ENCODE measurements at regions not wholly inside any gene's neighbourhood (a gene's known extent, or its start where the extent isn't known, plus 50 kb on each side); places are given as distances from the start of the nearest gene placed in this dataset.

DNA sequence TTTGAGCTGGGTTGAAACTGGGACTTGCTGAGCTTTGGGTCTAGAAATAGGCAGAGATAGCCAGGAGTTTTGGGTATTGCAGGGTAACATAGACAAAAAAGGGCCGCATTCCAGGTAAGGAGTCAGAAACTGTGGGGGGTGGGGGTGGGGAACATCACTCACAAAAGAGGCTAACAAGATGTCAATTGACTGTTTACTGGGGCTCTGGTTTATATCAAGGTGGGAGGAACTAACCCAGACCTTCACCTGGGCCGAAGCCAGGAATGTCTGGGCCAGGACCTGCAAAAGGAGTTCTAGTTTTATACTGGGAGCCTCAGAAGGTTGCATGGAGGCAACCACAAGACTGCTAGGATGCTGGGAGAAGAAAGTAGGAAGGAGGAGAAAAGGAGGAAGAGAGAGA lies 154.4 kb downstream of the EMP1 start:
- H4K20me1 ChIP-seq (ENCODE audit: control insufficient read depth, insufficient read depth, low read depth, low read length): no peaks in the 10 kb centered on the region

DNA sequence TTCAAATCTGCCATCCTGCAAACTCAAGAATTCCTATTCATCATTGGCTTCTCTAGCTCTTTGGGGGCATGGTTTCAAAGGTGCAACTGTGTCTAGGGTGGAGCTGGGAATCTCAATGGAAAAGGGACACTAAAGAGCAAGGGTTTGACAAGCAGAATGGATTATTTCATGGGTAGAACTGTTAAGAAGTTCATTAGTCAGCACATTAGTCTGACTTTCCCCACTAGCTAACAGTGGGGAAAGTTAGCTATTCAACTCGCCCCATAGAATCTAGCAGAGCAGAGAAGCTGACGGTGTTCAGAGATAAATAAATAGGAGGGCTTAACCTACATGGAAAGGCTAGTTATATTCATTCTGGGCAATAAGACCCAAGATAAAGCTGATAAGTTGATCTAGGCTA lies 153.9 kb downstream of the EMP1 start:
- Histone ChIP-seq H3K9me2 (replicated peaks; ENCODE audit: control insufficient read depth, low read length) (no peaks in the 10 kb centered on the region), H3K27me3 (ENCODE audit: control insufficient read depth, low read length) (no peaks in the 10 kb centered on the region), H3K27ac (ENCODE audit: low read depth, low read length) (no peak overlapping the region), H3K4me1 (ENCODE audit: control insufficient read depth, low read length) (no peaks in the 10 kb centered on the region), H4K20me1 (ENCODE audit: control insufficient read depth, insufficient read depth, low read depth, low read length) (no peaks in the 10 kb centered on the region), H3K4me2 (ENCODE audit: low read length) (no peak overlapping the region), H3K79me2 (ENCODE audit: control insufficient read depth, low read length) (no peaks in the 10 kb centered on the region), H3F3A (ENCODE audit: control insufficient read depth, insufficient read depth) (no peaks in the 10 kb centered on the region), H3K4me3 (ENCODE audit: low read length) (no peak overlapping the region), H3K36me3 (ENCODE audit: control insufficient read depth, low read length) (no peaks in the 10 kb centered on the region), H3K9me3 (ENCODE audit: control insufficient read depth, insufficient read depth, low read length) (no peaks in the 10 kb centered on the region)
- TF ChIP-seq EZH2phosphoT487 (IDR thresholded peaks at IDR 0.05; ENCODE audit: borderline replicate concordance, low read length): no peak
- TF ChIP-seq, protein P1, sequence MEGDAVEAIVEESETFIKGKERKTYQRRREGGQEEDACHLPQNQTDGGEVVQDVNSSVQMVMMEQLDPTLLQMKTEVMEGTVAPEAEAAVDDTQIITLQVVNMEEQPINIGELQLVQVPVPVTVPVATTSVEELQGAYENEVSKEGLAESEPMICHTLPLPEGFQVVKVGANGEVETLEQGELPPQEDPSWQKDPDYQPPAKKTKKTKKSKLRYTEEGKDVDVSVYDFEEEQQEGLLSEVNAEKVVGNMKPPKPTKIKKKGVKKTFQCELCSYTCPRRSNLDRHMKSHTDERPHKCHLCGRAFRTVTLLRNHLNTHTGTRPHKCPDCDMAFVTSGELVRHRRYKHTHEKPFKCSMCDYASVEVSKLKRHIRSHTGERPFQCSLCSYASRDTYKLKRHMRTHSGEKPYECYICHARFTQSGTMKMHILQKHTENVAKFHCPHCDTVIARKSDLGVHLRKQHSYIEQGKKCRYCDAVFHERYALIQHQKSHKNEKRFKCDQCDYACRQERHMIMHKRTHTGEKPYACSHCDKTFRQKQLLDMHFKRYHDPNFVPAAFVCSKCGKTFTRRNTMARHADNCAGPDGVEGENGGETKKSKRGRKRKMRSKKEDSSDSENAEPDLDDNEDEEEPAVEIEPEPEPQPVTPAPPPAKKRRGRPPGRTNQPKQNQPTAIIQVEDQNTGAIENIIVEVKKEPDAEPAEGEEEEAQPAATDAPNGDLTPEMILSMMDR (IDR thresholded peaks at IDR 0.05; ENCODE audit: low read depth, low read length, poor library complexity, severe bottlenecking): no peak

More for the DNA sequence above, 154.4 kb downstream of the EMP1 start:
- H3K79me2 ChIP-seq (ENCODE audit: control insufficient read depth, low read length): no peaks in the 10 kb centered on the region
- no peaks in the 10 kb centered on the region for H3K27me3 ChIP-seq (ENCODE audit: control insufficient read depth, low read length)
- no peaks in the 10 kb centered on the region for H3F3A ChIP-seq (ENCODE audit: control insufficient read depth, insufficient read depth)
- H3K4me1 ChIP-seq (ENCODE audit: control insufficient read depth, low read length): no peaks in the 10 kb centered on the region
- no peaks in the 10 kb centered on the region for H3K36me3 ChIP-seq (ENCODE audit: control insufficient read depth, low read length)
- TF ChIP-seq, protein P1 (IDR thresholded peaks at IDR 0.05; ENCODE audit: low read depth, low read length, poor library complexity, severe bottlenecking): no peak
- no peak for TF ChIP-seq EZH2phosphoT487 (IDR thresholded peaks at IDR 0.05; ENCODE audit: borderline replicate concordance, low read length)
- H3K27ac ChIP-seq (ENCODE audit: low read depth, low read length): no peak overlapping the region
- no peak overlapping the region for H3K4me2 ChIP-seq (ENCODE audit: low read length)
- H3K9me3 ChIP-seq (ENCODE audit: control insufficient read depth, insufficient read depth, low read length): no peaks in the 10 kb centered on the region
- H3K9me2 ChIP-seq (replicated peaks; ENCODE audit: control insufficient read depth, low read length): no peaks in the 10 kb centered on the region
- no peak overlapping the region for H3K4me3 ChIP-seq (ENCODE audit: low read length)

DNA sequence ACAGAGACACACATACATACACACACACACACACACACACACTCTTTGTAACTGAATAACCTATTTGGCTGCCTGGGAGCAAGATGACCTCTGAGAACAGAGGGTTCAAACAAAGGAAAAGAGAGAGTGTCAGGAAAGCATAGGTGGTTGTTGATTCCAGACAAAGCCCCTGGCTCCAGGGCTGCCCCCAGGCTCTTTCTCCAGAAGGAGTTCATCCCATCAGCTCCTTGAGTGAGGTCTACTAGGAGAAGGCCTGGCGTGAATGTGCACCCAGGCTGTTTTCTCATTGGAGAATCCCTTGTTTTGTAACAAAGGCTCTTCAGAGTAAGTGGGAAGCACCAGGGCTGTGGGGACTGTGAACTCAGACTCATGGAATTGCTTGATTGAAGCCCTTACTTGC lies 151.9 kb downstream of the EMP1 start:
- H3K27me3 ChIP-seq (ENCODE audit: control insufficient read depth, low read length): no peaks in the 10 kb centered on the region
- H4K20me1 ChIP-seq (ENCODE audit: control insufficient read depth, insufficient read depth, low read depth, low read length): no peaks in the 10 kb centered on the region
- no peaks in the 10 kb centered on the region for H3K36me3 ChIP-seq (ENCODE audit: control insufficient read depth, low read length)
- no peak overlapping the region for H3K27ac ChIP-seq (ENCODE audit: low read depth, low read length)
- no peaks in the 10 kb centered on the region for H3F3A ChIP-seq (ENCODE audit: control insufficient read depth, insufficient read depth)
- TF ChIP-seq, protein P1 (IDR thresholded peaks at IDR 0.05; ENCODE audit: low read depth, low read length, poor library complexity, severe bottlenecking): no peak
- no peak for TF ChIP-seq EZH2phosphoT487 (IDR thresholded peaks at IDR 0.05; ENCODE audit: borderline replicate concordance, low read length)
- no peak overlapping the region for H3K4me2 ChIP-seq (ENCODE audit: low read length)
- no peaks in the 10 kb centered on the region for H3K4me1 ChIP-seq (ENCODE audit: control insufficient read depth, low read length)
- H3K9me2 ChIP-seq (replicated peaks; ENCODE audit: control insufficient read depth, low read length): no peaks in the 10 kb centered on the region
- no peaks in the 10 kb centered on the region for H3K9me3 ChIP-seq (ENCODE audit: control insufficient read depth, insufficient read depth, low read length)
- no peaks in the 10 kb centered on the region for H3K79me2 ChIP-seq (ENCODE audit: control insufficient read depth, low read length)
- H3K4me3 ChIP-seq (ENCODE audit: low read length): no peak overlapping the region
